K562 (cell line): ENCODE measurements at regions not wholly inside any gene's neighbourhood (a gene's known extent, or its start where the extent isn't known, plus 50 kb on each side); places are given as distances from the start of the nearest gene placed in this dataset.

ENCODE experiments used
- BHLHE40 ChIP-seq: IDR thresholded peaks from 2 replicates; pipeline ENCODE4 v1.6.1; 2011; ENCODE audit warnings: low read length, improper control_type of control experiment
- BMI1 ChIP-seq: fragments of 150-350 bp; IDR thresholded peaks from 2 replicates; pipeline ENCODE4 v1.6.1; 2014; ENCODE audit warnings: low read length
- FOXP1 ChIP-seq: sonication (generic); formaldehyde crosslinking; IDR thresholded peaks from 2 replicates; pipeline ENCODE4 v1.8.0; 2022; ENCODE audit warnings: mild to moderate bottlenecking, missing genetic modification reagents
- JUN ChIP-seq, 2 experiments: sonication (generic) in 1 of 2; formaldehyde crosslinking in 1 of 2; IDR thresholded peaks; 2 replicates each; pipeline versions ENCODE4 v1.6.1 to v1.8.0; 2012 to 2022; ENCODE audit warnings: borderline replicate concordance in 2 of 2, mild to moderate bottlenecking in 2 of 2, improper control_type of control experiment in 1 of 2, low read depth in 1 of 2, low read length in 1 of 2, missing genetic modification reagents in 1 of 2
- MAZ ChIP-seq, 2 experiments: fragments of 450-650 bp in 1 of 2; sonication (generic) in 1 of 2; formaldehyde crosslinking; IDR thresholded peaks in 1 of 2; conservative IDR thresholded peaks in 1 of 2; 2 replicates each; pipeline versions ENCODE4 v1.4.0 to v1.5.0; 2020; ENCODE audit warnings: mild to moderate bottlenecking in 1 of 2, missing genetic modification reagents in 1 of 2
- MTA3 ChIP-seq: fragments of 450-650 bp; formaldehyde crosslinking; IDR thresholded peaks from 2 replicates; pipeline ENCODE4 v1.6.1; 2017; ENCODE audit warnings: mild to moderate bottlenecking, borderline replicate concordance
- NR2C2 ChIP-seq, 2 experiments: fragments of 200-800 bp in 1 of 2; sonication (Bioruptor generic) in 1 of 2; sonication (generic) in 1 of 2; formaldehyde crosslinking in 1 of 2; IDR thresholded peaks; 2 replicates each; pipeline versions ENCODE4 v1.6.1 to v1.8.0; 2016 to 2022; ENCODE audit warnings: mild to moderate bottlenecking in 1 of 2, missing compliant biosample characterization in 1 of 2, missing genetic modification characterization in 1 of 2, missing genetic modification reagents in 1 of 2
- RNF2 ChIP-seq: sonication (generic); IDR thresholded peaks from 2 replicates; pipeline ENCODE4 v1.6.1; 2016
- TAF1 ChIP-seq: IDR thresholded peaks from 2 replicates; pipeline ENCODE4 v1.6.1; 2011; ENCODE audit warnings: mild to moderate bottlenecking, low read length, moderate library complexity; ENCODE audit not compliant: insufficient read depth, control insufficient read depth, severe bottlenecking; ENCODE audit errors: extremely low read depth
- ZC3H4 ChIP-seq: sonication (generic); formaldehyde crosslinking; IDR thresholded peaks from 2 replicates; pipeline ENCODE4 v1.9.0; 2021; ENCODE audit warnings: missing genetic modification reagents, borderline replicate concordance
- TF ChIP-seq, protein P1 (sequence below), 3 experiments: IDR thresholded peaks in 2 of 3; conservative IDR thresholded peaks in 1 of 3; 2 replicates each; pipeline ENCODE4 v1.5.1; 2011 to 2012; ENCODE audit warnings: low read length in 3 of 3, mild to moderate bottlenecking in 3 of 3, control low read depth in 2 of 3, improper control_type of control experiment in 1 of 3, inconsistent platforms in 1 of 3, low read depth in 1 of 3, mixed read lengths in 1 of 3, moderate library complexity in 1 of 3; ENCODE audit not compliant: insufficient read depth in 2 of 3
- TF ChIP-seq, protein P2 (sequence below): sonication (generic); formaldehyde crosslinking; IDR thresholded peaks from 2 replicates; pipeline ENCODE4 v1.8.0; 2023; ENCODE audit warnings: mild to moderate bottlenecking, missing genetic modification reagents
- TF ChIP-seq, protein P3 (sequence below): sonication (generic); IDR thresholded peaks from 2 replicates; pipeline ENCODE4 v1.6.1; 2016

DNA sequence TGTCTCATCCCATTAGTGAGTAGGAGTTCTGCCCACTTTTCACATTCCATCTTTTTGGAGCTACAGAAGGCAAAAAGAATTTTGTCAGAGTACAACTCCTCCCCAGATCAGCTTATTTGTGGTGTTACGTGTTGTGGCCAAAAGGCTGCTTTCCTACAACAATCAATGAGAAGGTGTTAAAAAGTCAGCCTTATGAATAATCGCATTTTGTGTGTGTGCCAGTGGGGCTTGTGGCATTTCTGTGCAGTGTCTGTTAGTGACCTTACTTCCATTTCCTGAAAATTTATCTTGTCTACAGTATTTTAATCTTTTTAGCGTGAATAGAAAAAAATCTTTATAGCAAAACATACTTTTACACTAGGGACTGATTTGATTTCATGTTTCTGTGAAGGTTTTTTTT, 458.3 kb upstream of the LCORL start:
- no peak for TF ChIP-seq MAZ (CRISPR knock-in tag; conservative IDR thresholded peaks at IDR 0.05 in 1 of 2, IDR thresholded peaks at IDR 0.05 in 1 of 2)
- TF ChIP-seq BHLHE40: no peak
- TF ChIP-seq ZC3H4 (CRISPR knock-in tag): no peak
- TF ChIP-seq, protein P1, sequence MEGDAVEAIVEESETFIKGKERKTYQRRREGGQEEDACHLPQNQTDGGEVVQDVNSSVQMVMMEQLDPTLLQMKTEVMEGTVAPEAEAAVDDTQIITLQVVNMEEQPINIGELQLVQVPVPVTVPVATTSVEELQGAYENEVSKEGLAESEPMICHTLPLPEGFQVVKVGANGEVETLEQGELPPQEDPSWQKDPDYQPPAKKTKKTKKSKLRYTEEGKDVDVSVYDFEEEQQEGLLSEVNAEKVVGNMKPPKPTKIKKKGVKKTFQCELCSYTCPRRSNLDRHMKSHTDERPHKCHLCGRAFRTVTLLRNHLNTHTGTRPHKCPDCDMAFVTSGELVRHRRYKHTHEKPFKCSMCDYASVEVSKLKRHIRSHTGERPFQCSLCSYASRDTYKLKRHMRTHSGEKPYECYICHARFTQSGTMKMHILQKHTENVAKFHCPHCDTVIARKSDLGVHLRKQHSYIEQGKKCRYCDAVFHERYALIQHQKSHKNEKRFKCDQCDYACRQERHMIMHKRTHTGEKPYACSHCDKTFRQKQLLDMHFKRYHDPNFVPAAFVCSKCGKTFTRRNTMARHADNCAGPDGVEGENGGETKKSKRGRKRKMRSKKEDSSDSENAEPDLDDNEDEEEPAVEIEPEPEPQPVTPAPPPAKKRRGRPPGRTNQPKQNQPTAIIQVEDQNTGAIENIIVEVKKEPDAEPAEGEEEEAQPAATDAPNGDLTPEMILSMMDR (IDR thresholded peaks at IDR 0.05 in 2 of 3, conservative IDR thresholded peaks at IDR 0.05 in 1 of 3; ENCODE audit: insufficient read depth in 2 of 3, low read depth in 1 of 3, low read length in 3 of 3): no peak
- TF ChIP-seq BMI1: no peak
- TF ChIP-seq FOXP1: no peak
- TF ChIP-seq NR2C2 (CRISPR knock-in tag; IDR thresholded peaks at IDR 0.05): no peak
- TF ChIP-seq NR2C2 (tag; IDR thresholded peaks at IDR 0.05): no peak
- TF ChIP-seq, protein P2, sequence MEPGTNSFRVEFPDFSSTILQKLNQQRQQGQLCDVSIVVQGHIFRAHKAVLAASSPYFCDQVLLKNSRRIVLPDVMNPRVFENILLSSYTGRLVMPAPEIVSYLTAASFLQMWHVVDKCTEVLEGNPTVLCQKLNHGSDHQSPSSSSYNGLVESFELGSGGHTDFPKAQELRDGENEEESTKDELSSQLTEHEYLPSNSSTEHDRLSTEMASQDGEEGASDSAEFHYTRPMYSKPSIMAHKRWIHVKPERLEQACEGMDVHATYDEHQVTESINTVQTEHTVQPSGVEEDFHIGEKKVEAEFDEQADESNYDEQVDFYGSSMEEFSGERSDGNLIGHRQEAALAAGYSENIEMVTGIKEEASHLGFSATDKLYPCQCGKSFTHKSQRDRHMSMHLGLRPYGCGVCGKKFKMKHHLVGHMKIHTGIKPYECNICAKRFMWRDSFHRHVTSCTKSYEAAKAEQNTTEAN: no peak
- TF ChIP-seq, protein P3, sequence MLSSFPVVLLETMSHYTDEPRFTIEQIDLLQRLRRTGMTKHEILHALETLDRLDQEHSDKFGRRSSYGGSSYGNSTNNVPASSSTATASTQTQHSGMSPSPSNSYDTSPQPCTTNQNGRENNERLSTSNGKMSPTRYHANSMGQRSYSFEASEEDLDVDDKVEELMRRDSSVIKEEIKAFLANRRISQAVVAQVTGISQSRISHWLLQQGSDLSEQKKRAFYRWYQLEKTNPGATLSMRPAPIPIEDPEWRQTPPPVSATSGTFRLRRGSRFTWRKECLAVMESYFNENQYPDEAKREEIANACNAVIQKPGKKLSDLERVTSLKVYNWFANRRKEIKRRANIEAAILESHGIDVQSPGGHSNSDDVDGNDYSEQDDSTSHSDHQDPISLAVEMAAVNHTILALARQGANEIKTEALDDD: no peak
- TF ChIP-seq MTA3: no peak
- TF ChIP-seq RNF2: no peak
- no peak for TF ChIP-seq TAF1
- no peak for TF ChIP-seq JUN (IDR thresholded peaks at IDR 0.05; ENCODE audit: borderline replicate concordance, low read depth, low read length)
- TF ChIP-seq JUN (CRISPR knock-in tag; IDR thresholded peaks at IDR 0.05; ENCODE audit: borderline replicate concordance): no peak
